HEK293T (cell line): ENCODE measurements at regions not wholly inside any gene's neighbourhood (a gene's known extent, or its start where the extent isn't known, plus 50 kb on each side); places are given as distances from the start of the nearest gene placed in this dataset.
"Not testable (repeated sequence)": the region's sequence is repeated elsewhere in the genome, so short reads cannot be mapped to it uniquely, and the experiment has no call there.

Experiments
- CTCF ChIA-PET: fragments of 350-600 bp; formaldehyde crosslinking; extraction: SDS; loops from one replicate; lab custom pipeline; 2021; ENCODE audit warnings: antibody characterized with exemption, inconsistent platforms; lab: Yijun Ruan, JAX
- POLR2A ChIA-PET: fragments of 350-600 bp; formaldehyde crosslinking; extraction: SDS; loops from one replicate; lab custom pipeline; 2020; ENCODE audit warnings: antibody characterized with exemption, inconsistent platforms; lab: Yijun Ruan, JAX
- DNase-seq: peaks from one replicate; pipeline ENCODE4 v3.0.0; 2012; ENCODE audit warnings: mixed read lengths; ENCODE audit errors: extremely low spot score
- ARNT ChIP-seq: fragments of 450-650 bp; IDR thresholded peaks from 2 replicates; pipeline ENCODE4 v1.6.1; 2017; ENCODE audit warnings: mild to moderate bottlenecking
- BHLHE40 ChIP-seq: fragments of 450-650 bp; IDR thresholded peaks from 2 replicates; pipeline ENCODE4 v1.6.1; 2016; ENCODE audit warnings: mild to moderate bottlenecking, moderate library complexity, borderline replicate concordance
- CTBP1 ChIP-seq: fragments of 450-650 bp; IDR thresholded peaks from 2 replicates; pipeline ENCODE4 v1.6.1; 2016; ENCODE audit warnings: borderline replicate concordance
- ELF4 ChIP-seq: fragments of 450-650 bp; IDR thresholded peaks from 2 replicates; pipeline ENCODE4 v1.6.1; 2017; ENCODE audit warnings: antibody characterized with exemption
- FOXA1 ChIP-seq: fragments of 450-650 bp; IDR thresholded peaks from 2 replicates; pipeline ENCODE4 v1.6.1; 2016; ENCODE audit warnings: mild to moderate bottlenecking
- FOXK2 ChIP-seq: fragments of 450-650 bp; IDR thresholded peaks from 2 replicates; pipeline ENCODE4 v1.6.1; 2016; ENCODE audit warnings: mild to moderate bottlenecking
- FOXM1 ChIP-seq: fragments of 450-650 bp; IDR thresholded peaks from 2 replicates; pipeline ENCODE4 v1.6.1; 2017; ENCODE audit warnings: mild to moderate bottlenecking, borderline replicate concordance
- HDGF ChIP-seq: fragments of 450-650 bp; IDR thresholded peaks from 2 replicates; pipeline ENCODE4 v1.6.1; 2017; ENCODE audit warnings: antibody characterized with exemption, borderline replicate concordance
- L3MBTL2 ChIP-seq: fragments of 450-650 bp; conservative IDR thresholded peaks from 2 replicates; pipeline ENCODE4 v1.6.1; 2016; ENCODE audit warnings: mild to moderate bottlenecking
- LEF1 ChIP-seq: fragments of 450-650 bp; IDR thresholded peaks from 2 replicates; pipeline ENCODE4 v1.6.1; 2017; ENCODE audit warnings: mild to moderate bottlenecking, borderline replicate concordance
- NFRKB ChIP-seq: fragments of 450-650 bp; IDR thresholded peaks from 2 replicates; pipeline ENCODE4 v1.6.1; 2016; ENCODE audit warnings: mild to moderate bottlenecking, moderate library complexity
- PKNOX1 ChIP-seq: fragments of 450-650 bp; IDR thresholded peaks from 2 replicates; pipeline ENCODE4 v1.6.1; 2016
- SP1 ChIP-seq: fragments of 450-650 bp; IDR thresholded peaks from 2 replicates; pipeline ENCODE4 v1.6.1; 2017
- SUZ12 ChIP-seq: fragments of 450-650 bp; IDR thresholded peaks from 2 replicates; pipeline ENCODE4 v1.6.1; 2016; ENCODE audit warnings: mild to moderate bottlenecking
- TARDBP ChIP-seq: fragments of 450-650 bp; IDR thresholded peaks from 2 replicates; pipeline ENCODE4 v1.6.1; 2016
- ZNF384 ChIP-seq: fragments of 450-650 bp; IDR thresholded peaks from 2 replicates; pipeline ENCODE4 v1.6.1; 2016

- ChIA-PET CTCF (no interaction called here), POLR2A (no interaction called here)
- DNase-seq = no peak
- TF ChIP-seq PKNOX1 = no peak
- TF ChIP-seq ZNF384 = no peak
- TF ChIP-seq SP1 = no peak
- no peak for TF ChIP-seq L3MBTL2
- TF ChIP-seq LEF1 = no peak
- TF ChIP-seq ARNT = no peak
- no peak for TF ChIP-seq CTBP1
- TF ChIP-seq BHLHE40 = no peak
- TF ChIP-seq NFRKB = no peak
- TF ChIP-seq HDGF = no peak
- TF ChIP-seq FOXK2 = no peak
- TF ChIP-seq FOXM1 = no peak
- no peak for TF ChIP-seq FOXA1
- TF ChIP-seq SUZ12 = no peak
- TF ChIP-seq TARDBP = no peak
These were observed 430.0 kb upstream of the ID2 start for GRCh38 chr2:8251856-8252255.

- DNase-seq = no peak
- no peak for TF ChIP-seq ZNF384
- TF ChIP-seq SP1 = no peak
- TF ChIP-seq SUZ12 = no peak
- TF ChIP-seq PKNOX1 = no peak
- no peak for TF ChIP-seq NFRKB
- TF ChIP-seq FOXM1 = no peak
- no peak for TF ChIP-seq FOXK2
- TF ChIP-seq ELF4 = no peak
- TF ChIP-seq L3MBTL2 = no peak
- no peak for TF ChIP-seq FOXA1
- TF ChIP-seq TARDBP = no peak
- TF ChIP-seq LEF1 = no peak
- no peak for TF ChIP-seq ARNT
- TF ChIP-seq CTBP1 = no peak
- no peak for TF ChIP-seq HDGF
- TF ChIP-seq BHLHE40 = no peak
- ChIA-PET CTCF (no interaction called here), POLR2A (no interaction called here)
These were observed 428.7 kb upstream of the ID2 start for GRCh38 chr2:8252997-8253694.

GRCh38 chr2:8253781-8254180 is 428.1 kb upstream of the ID2 start:
- DNase-seq = no peak
- ChIA-PET CTCF (no interaction called here), POLR2A (no interaction called here)
- TF ChIP-seq L3MBTL2 = no peak
- TF ChIP-seq ELF4 = no peak

- DNase-seq, POLR2A ChIA-PET, CTCF ChIA-PET: not testable (repeated sequence)
These were observed 427.6 kb upstream of the ID2 start for GRCh38 chr2:8254214-8254613.

- ChIA-PET CTCF (interaction anchor here (0.6 kb wide), 1 partner anchor 407 kb away, joined by 5 read pairs; no protein-coding TSS in a partner anchor), POLR2A (no interaction called here)
- DNase-seq = no peak
- TF ChIP-seq FOXK2 (no peak), L3MBTL2 (no peak), ARNT (no peak), FOXA1 (no peak)
These were observed 426.9 kb upstream of the ID2 start for GRCh38 chr2:8254791-8255447.

- no peak for TF ChIP-seq LEF1
- no peak for TF ChIP-seq SP1
- TF ChIP-seq ELF4 = no peak
- TF ChIP-seq FOXK2 = no peak
- TF ChIP-seq ARNT = no peak
- no peak for TF ChIP-seq NFRKB
- TF ChIP-seq FOXM1 = no peak
- no peak for TF ChIP-seq HDGF
- TF ChIP-seq CTBP1 = no peak
- TF ChIP-seq L3MBTL2 = no peak
- no peak for TF ChIP-seq ZNF384
- TF ChIP-seq TARDBP = no peak
- TF ChIP-seq BHLHE40 = no peak
- TF ChIP-seq PKNOX1 = no peak
- no peak for TF ChIP-seq SUZ12
- no peak for TF ChIP-seq FOXA1
- DNase-seq = no peak
- POLR2A ChIA-PET = no interaction called here
- CTCF ChIA-PET = interaction anchor here (0.6 kb wide), 1 partner anchor 408 kb away, joined by 5 read pairs; no protein-coding TSS in a partner anchor
These were observed 426.4 kb upstream of the ID2 start for GRCh38 chr2:8255448-8255800.
